Spleen (tissue), 11 donors: ENCODE measurements at regions not wholly inside any gene's neighbourhood (a gene's known extent, or its start where the extent isn't known, plus 50 kb on each side); places are given as distances from the start of the nearest gene placed in this dataset.

Experiments
- DNase-seq: peaks from one replicate; pipeline ENCODE4 v3.0.0-alpha.2; 2020
- H3K27ac ChIP-seq, 8 donors: fragments of 200-600 bp; sonication (generic) in 7 of 8; 1 replicate in 4 of 8; 2 replicates in 4 of 8; pipeline versions ENCODE4 v1.5.0 to v1.8.0; 2016 to 2021; ENCODE audit warnings: inconsistent platforms in 4 of 8, mild to moderate bottlenecking in 4 of 8, moderate library complexity in 1 of 8
- H3K27me3 ChIP-seq, 7 donors: fragments of 200-600 bp; sonication (generic) in 6 of 7; replicated peaks in 1 of 7; 1 replicate in 4 of 7; 2 replicates in 3 of 7; pipeline versions ENCODE4 v1.5.0 to v1.8.0; 2016 to 2021; ENCODE audit warnings: inconsistent platforms in 3 of 7, mild to moderate bottlenecking in 1 of 7
- H3K36me3 ChIP-seq, 6 donors: fragments of 200-600 bp; sonication (generic) in 5 of 6; 1 replicate in 4 of 6; 2 replicates in 2 of 6; pipeline versions ENCODE4 v1.5.0 to v1.8.0; 2016 to 2021; ENCODE audit warnings: inconsistent platforms in 2 of 6
- H3K4me1 ChIP-seq, 6 donors: fragments of 200-600 bp; sonication (generic) in 5 of 6; 1 replicate in 3 of 6; 2 replicates in 3 of 6; pipeline versions ENCODE4 v1.5.0 to v1.8.0; 2016 to 2021; ENCODE audit warnings: inconsistent platforms in 3 of 6
- H3K4me3 ChIP-seq, 8 donors: fragments of 200-600 bp; sonication (generic) in 7 of 8; 1 replicate in 4 of 8; 2 replicates in 4 of 8; pipeline versions ENCODE4 v1.5.0 to v1.8.0; 2016 to 2021; ENCODE audit warnings: inconsistent platforms in 4 of 8, mild to moderate bottlenecking in 4 of 8, moderate library complexity in 2 of 8
- H3K9me3 ChIP-seq, 8 donors: fragments of 200-600 bp; sonication (generic) in 7 of 8; 1 replicate in 4 of 8; 2 replicates in 4 of 8; pipeline versions ENCODE4 v1.5.0 to v1.8.0; 2016 to 2021; ENCODE audit warnings: inconsistent platforms in 4 of 8
- POLR2A ChIP-seq, 3 donors: fragments of 450-650 bp; IDR thresholded peaks; one replicate each; pipeline ENCODE4 v1.5.1; 2017; ENCODE audit warnings: antibody characterized with exemption in 3 of 3, mild to moderate bottlenecking in 1 of 3
- POLR2AphosphoS5 ChIP-seq, 3 donors: sonication (generic); formaldehyde crosslinking; IDR thresholded peaks; one replicate each; pipeline ENCODE4 v1.5.1; 2017; ENCODE audit warnings: antibody characterized with exemption in 3 of 3
- WGBS, 5 donors: extraction: QIAGEN DNeasy Blood & Tissue Kit in 3 of 5; methylation state at CpG; one replicate each; pipeline versions ENCODE4 v1.1.5 to v1.1.7; 2013 to 2018; 5-methylcytosine and 5-hydroxymethylcytosine counted together
- intact Hi-C: fragments of 100-400 bp; cut with DNase I; formaldehyde crosslinking; loops from one replicate; pipeline ENCODE4 v1.15.0; 2023; ENCODE audit warnings: low total_unique reads
- TF ChIP-seq, protein P1 (sequence below), 11 experiments: fragments of 200-600 bp in 7 of 11; fragments of 450-650 bp in 4 of 11; sonication (generic) in 4 of 11; IDR thresholded peaks in 8 of 11; conservative IDR thresholded peaks in 3 of 11; 1 replicate in 7 of 11; 2 replicates in 4 of 11; pipeline versions ENCODE4 v1.4.0 to v1.8.0; 2016 to 2021; ENCODE audit warnings: antibody characterized with exemption in 11 of 11, inconsistent platforms in 4 of 11, mild to moderate bottlenecking in 1 of 11
- donor health status: healthy with polysubstance abuse.
- donor health status: DM: no; HTN: no; CAD: no; lungs with moderate emphysema.
- donor health status: DM: no; HTN: no; CAD: no.
- donor health status: Bipolar disorder and iron deficiency.
- donor health status: healthy.
- donor health status: DM: no; HTN: no; CAD: no.
- donor health status: DM: yes; HTN: yes; CAD: no.

DNA sequence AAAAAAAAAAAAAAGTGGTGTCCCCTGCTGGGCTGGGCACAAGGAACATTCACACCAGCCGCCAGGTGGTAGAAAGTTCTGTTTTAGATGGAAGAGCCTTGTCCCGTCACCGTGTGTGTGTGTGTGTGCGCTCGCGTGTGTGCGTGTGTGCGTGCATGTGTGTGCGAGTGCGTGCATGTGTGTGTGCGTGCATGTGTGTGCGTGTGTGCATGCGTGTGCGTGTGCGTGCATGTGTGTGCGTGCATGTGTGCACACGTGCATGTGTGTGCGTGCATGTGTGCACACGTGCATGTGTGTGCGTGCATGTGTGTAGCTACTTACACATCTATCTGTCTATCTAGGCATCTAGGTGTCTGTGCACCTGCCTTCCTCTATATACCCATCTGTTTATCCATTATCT lies 491.7 kb downstream of the NPHP4 start:
- no peaks in the 10 kb centered on the region for H3K4me1 ChIP-seq
- H3K4me3 ChIP-seq, result no peak overlapping the region
- no peaks in the 10 kb centered on the region for H3K9me3 ChIP-seq
- H3K36me3 ChIP-seq, result no peaks in the 10 kb centered on the region
- peaks cover 0 to 47% (median 4%) of the 10 kb centered on the region in 7 donors for H3K27me3 ChIP-seq
- TF ChIP-seq, protein P1, sequence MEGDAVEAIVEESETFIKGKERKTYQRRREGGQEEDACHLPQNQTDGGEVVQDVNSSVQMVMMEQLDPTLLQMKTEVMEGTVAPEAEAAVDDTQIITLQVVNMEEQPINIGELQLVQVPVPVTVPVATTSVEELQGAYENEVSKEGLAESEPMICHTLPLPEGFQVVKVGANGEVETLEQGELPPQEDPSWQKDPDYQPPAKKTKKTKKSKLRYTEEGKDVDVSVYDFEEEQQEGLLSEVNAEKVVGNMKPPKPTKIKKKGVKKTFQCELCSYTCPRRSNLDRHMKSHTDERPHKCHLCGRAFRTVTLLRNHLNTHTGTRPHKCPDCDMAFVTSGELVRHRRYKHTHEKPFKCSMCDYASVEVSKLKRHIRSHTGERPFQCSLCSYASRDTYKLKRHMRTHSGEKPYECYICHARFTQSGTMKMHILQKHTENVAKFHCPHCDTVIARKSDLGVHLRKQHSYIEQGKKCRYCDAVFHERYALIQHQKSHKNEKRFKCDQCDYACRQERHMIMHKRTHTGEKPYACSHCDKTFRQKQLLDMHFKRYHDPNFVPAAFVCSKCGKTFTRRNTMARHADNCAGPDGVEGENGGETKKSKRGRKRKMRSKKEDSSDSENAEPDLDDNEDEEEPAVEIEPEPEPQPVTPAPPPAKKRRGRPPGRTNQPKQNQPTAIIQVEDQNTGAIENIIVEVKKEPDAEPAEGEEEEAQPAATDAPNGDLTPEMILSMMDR (IDR thresholded peaks at IDR 0.05 in 8 of 11, conservative IDR thresholded peaks at IDR 0.05 in 3 of 11), result no peak
- TF ChIP-seq POLR2AphosphoS5 (IDR thresholded peaks at IDR 0.05) (no peak), POLR2A (IDR thresholded peaks at IDR 0.05) (no peak)
- intact Hi-C loops, result no loop called here
- no peak overlapping the region for H3K27ac ChIP-seq
- 89 to 98% (median 94%) methylated on average over 20 of the region's 20 CpGs for WGBS, 5 donors
- no peak for DNase-seq

DNA sequence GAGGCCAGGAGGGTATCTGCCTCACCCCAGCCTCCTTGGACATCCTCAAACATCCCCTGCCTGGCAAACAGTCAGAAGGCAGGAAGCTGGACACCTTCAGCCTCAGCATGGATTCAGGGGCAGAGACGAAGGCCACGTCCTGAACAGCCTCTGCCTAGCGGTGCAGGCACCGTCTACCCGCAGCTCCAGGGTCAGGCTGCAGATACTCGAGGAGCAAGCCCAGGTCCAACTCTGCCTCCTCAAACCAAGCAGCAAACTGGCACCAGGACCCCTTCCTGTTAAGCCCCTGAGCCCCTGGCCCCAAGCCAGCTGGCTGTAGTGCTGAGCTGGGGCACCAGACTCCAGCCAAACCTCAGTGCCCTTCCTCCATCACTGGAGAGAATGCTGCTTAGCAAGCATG lies 494.7 kb downstream of the NPHP4 start:
- no peak for DNase-seq
- WGBS, 5 donors, result 53 to 79% (median 72%) methylated on average over 6 of the region's 6 CpGs
- no peaks in the 10 kb centered on the region for H3K36me3 ChIP-seq
- TF ChIP-seq POLR2A (IDR thresholded peaks at IDR 0.05), result no peak
- TF ChIP-seq POLR2AphosphoS5 (IDR thresholded peaks at IDR 0.05), result no peak
- no peak overlapping the region for H3K27ac ChIP-seq
- H3K4me1 ChIP-seq, result no peaks in the 10 kb centered on the region
- no peak overlapping the region for H3K4me3 ChIP-seq
- peaks cover 0 to 54% (median 4%) of the 10 kb centered on the region in 7 donors for H3K27me3 ChIP-seq
- intact Hi-C loops, result no loop called here
- no peaks in the 10 kb centered on the region for H3K9me3 ChIP-seq

DNA sequence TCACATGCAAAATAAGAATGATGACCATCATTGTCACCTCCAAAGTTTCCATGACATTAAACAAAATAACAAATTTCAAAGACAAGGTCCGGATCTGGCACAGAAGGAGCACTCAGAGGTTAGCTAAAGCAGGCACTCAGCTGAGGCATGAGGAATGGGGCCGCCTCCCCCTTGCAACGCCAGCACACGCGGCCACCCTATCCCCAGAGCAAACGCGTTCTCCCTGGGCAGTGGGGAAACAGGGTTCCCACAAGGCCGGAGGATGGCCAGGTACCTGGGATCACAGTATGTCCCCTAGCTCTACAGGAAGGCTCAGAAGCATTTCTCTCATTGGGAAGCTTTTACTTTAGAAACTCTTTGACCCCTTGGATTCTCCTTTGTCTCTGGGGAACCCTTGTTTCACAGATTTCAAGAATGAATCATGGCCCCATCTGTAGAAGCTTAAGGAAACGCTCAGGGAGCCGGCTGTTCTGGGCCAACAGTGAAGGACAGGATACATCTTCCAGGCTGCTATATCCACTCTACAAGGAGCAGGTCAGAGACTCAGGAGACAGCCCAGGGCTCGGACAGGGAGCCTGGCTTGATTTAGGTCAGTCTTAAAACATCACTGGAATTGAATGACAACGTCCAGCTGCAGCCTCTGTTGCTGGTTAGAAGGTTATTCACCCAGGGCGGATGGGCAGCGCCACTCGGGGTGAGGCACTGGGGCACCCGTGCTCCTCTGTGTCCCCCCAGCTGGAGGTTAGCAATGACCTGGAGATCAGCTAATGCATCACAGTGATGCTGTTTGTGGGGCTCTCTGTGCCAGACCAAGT lies 496.4 kb downstream of the NPHP4 start:
- Histone ChIP-seq H3K27ac (no peak overlapping the region), H3K4me1 (no peaks in the 10 kb centered on the region), H3K9me3 (no peaks in the 10 kb centered on the region), H3K27me3 (peaks cover 0 to 59% (median 4%) of the 10 kb centered on the region in 7 donors), H3K4me3 (no peak overlapping the region), H3K36me3 (no peaks in the 10 kb centered on the region)
- intact Hi-C loops, result no loop called here
- TF ChIP-seq, protein P1 (IDR thresholded peaks at IDR 0.05 in 8 of 11, conservative IDR thresholded peaks at IDR 0.05 in 3 of 11), result no peak
- TF ChIP-seq POLR2A (IDR thresholded peaks at IDR 0.05) (no peak), POLR2AphosphoS5 (IDR thresholded peaks at IDR 0.05) (no peak)
- DNase-seq, result no peak
- WGBS, 5 donors, result 78 to 86% (median 80%) methylated on average over 12 to 16 of the region's 16 CpGs

DNA sequence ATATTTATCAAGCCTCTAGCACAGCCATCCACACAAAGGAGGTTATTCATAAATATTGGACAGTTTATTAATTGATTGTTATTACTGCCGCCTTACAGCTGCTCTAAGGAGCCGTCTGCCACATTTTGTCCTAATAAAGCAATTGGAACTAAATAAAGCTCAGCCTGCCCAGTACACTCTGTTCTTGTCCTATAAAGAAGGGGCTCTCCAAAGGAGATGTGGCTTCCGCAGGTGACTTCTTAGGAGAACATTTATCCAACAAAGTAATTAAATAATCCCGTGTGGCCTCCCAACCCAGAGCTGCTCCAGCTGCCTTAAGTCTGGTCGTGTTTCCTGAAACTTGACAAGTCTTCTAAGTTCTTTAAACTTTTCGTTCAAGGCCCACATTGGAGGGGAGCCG lies 497.7 kb downstream of the NPHP4 start:
- WGBS, 5 donors, result 65 to 78% (median 72%) methylated on average over 7 of the region's 7 CpGs
- intact Hi-C loops, result no loop called here
- Histone ChIP-seq H3K9me3 (no peaks in the 10 kb centered on the region), H3K27me3 (peaks cover 0 to 66% (median 4%) of the 10 kb centered on the region in 7 donors), H3K36me3 (no peaks in the 10 kb centered on the region), H3K4me3 (no peak overlapping the region), H3K4me1 (no peaks in the 10 kb centered on the region), H3K27ac (no peak overlapping the region)
- DNase-seq, result peak; percentile 6
- TF ChIP-seq POLR2A (IDR thresholded peaks at IDR 0.05), result no peak
- TF ChIP-seq, protein P1 (IDR thresholded peaks at IDR 0.05 in 8 of 11, conservative IDR thresholded peaks at IDR 0.05 in 3 of 11), result no peak
- TF ChIP-seq POLR2AphosphoS5 (IDR thresholded peaks at IDR 0.05), result no peak
